COLO668 (cell line): ENCODE measurements at regions not wholly inside any gene's neighbourhood (a gene's known extent, or its start where the extent isn't known, plus 50 kb on each side); places are given as distances from the start of the nearest gene placed in this dataset.
A peak's percentile ranks its signal among the peaks of the same experiment; 100 is the strongest.

Experiments used
- DNase-seq: peaks from one replicate; lab custom pipeline; 2025; ENCODE audit not compliant: unreplicated experiment; lab: John Stamatoyannopoulos, UW

DNA sequence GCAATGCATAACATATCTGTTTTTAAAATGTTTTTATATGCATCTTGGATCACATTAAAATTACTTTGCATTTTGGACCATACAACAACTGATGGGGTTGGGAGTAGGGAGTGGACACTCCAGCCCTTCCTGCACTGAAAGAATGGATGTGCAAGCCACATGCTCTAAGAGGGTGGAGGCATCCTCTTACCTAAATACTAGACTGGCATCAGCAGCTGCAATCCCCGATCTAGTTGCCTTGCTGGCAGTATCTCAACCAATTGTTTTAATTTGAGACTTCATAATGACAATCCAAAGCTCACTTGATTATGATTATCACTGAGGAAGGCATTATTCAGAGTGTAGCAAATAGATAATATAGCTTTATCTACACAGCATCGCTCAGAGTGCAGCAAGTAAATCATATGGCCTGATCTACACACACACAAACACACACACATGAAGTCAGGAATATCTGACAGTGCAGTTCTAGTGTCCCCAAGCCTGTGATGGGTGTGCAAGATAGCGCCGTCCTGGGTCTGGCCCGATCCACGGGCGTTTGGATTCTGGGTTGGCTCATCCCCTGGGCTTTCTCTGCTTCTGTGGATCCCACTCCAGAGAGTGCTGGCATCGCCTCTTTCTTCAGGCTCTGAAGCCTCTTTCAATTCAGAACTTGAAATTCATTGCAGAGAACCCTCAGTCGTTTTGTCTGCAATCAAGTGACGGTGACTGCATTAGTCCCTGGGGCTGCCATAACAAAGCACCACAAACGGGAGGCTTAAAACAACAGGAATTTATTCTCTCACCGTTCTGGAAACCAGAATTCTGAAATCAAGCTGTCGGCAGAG lies 181.3 kb downstream of the ETS2 start:
- no peak for DNase-seq

- no peak for DNase-seq
Measured at GRCh38 chr21:38986406-38986805, 180.7 kb downstream of the ETS2 start.

GRCh38 chr21:38985568-38986378 lies 180.0 kb downstream of the ETS2 start:
- DNase-seq: peak; percentile 88

GRCh38 chr21:38984982-38985567 lies 179.3 kb downstream of the ETS2 start:
- DNase-seq: no peak

GRCh38 chr21:38984568-38984967 lies 178.8 kb downstream of the ETS2 start:
- DNase-seq: no peak

DNA sequence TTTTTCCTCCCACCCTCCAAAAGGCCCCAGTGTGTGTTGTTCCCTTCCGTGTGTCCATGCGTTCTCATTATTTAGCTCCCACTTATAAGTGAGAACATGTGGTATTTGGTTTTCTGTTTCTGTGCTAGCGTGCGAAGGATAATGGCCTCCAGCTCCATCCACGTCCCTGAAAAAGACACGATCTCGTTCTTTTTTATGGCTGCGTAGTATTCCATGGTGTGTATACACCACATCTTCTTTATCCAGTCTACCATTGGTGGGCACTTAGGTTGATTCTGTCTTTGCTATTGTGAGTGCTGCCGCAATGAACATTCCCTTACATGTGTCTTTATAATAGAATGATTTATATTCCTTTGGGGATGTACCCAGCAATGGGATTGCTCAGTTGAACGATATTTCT lies 177.8 kb downstream of the ETS2 start:
- DNase-seq: no peak

GRCh38 chr21:38982804-38983203 lies 177.1 kb downstream of the ETS2 start:
- no peak for DNase-seq

DNA sequence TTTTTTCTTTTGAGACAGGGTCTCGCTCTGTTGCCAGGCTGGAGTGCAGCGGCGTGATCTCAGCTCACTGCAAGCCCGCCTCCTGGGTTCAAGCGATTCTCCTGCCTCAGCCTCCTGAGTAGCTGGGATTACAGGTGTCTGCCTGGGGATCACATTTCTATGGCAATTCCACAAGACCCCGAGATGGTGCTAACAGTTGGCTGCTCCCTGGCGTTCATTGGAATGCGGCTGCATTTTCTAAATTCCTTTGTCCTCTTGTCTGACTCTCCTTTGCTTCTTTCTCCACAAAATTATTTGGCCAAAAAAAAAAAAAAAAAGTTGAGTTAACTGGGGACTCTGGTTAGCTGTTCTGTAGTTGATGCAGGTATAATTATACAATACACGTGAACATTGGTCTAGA lies 176.4 kb downstream of the ETS2 start:
- no peak for DNase-seq

GRCh38 chr21:38980416-38981313 lies 174.9 kb downstream of the ETS2 start:
- DNase-seq: no peak

GRCh38 chr21:38979271-38980121 lies 173.8 kb downstream of the ETS2 start:
- no peak for DNase-seq

DNA sequence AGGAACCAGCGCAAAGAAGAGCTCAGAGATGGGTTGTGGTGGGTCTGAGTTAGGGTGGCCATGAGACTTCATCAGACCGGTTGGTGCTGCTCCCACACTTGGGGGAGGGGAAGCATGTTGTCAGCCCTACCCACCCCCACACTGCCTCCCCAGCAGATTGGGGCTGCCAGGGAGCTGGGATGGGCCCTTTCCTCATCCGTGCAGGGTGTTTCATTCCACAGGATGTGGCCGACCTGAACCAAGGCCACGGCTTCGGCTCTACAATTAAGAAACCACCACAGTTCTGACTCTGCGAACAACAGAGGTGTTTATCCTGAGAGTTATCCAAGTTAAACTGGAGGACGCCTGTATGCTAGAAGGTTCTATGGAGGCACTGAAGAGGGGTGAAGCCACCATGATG lies 171.2 kb downstream of the ETS2 start:
- no peak for DNase-seq

DNA sequence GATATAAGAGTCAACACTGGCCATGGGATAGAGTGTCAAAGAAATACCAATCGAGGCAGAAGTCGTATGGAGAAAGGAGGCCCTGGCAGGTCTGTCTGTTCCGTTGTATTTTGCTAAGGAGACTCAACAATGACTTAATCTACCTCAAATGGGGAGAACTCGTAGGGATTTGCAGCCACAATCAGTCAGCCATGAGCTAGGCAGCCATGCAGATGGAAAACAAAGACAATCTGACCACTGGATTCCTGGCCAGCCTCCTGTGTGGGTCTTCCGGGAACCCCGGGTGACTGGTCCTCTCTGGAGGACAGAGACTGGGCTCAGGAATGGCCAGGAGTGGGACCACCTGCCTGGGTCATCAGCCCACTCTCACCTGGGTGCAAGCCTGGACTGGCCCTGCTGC lies 167.8 kb downstream of the ETS2 start:
- no peak for DNase-seq

DNA sequence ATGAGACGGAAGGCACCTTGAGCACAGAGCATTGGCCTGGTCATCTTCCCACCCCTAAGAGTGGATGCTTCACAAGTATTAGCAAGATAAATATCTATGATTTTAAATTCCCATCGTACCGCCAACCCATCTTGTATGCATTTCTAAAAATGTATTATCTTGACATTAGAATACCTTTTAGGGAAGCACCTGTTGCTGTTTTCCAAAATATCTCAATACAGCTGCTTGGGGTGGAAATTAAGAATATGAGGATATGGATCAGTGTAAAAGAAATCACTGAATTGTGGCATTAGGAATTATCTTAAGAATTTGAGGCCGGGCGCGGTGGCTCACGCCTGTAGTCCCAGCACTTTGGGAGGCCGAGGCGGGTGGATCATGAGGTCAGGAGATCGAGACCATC lies 166.3 kb downstream of the ETS2 start:
- no peak for DNase-seq

- no peak for DNase-seq
Measured at GRCh38 chr21:38970765-38971164, 165.0 kb downstream of the ETS2 start.

DNA sequence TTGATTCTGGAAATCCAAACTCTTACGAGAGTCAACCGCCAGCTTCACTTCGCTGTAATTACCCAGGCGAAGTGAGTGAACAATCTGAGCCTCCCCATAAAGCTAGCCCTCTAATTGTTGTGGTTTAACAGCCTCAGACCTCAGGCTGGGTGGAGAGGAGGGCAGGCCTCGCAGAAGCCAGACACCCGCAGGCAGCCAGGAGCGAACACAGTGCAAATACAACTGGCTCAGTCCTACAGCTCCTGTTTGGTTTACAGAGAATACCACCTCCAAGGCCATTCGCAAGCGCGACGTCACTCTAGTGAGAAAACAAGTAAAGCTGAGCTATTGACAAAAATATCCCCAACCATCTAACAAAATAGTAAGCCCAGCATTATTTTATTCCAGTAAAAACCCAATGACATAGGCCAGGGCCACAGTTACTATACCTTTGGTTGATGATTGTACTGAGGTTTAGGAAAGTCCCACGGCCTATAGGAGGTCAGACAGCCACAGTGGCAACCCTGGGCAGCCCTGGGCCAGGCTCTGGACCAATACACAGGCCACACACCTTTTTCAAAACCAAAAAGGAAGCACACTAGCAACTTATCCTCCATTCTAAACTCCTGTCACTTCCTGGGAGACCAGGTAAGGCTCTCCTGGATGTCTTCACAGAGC lies 163.3 kb downstream of the ETS2 start:
- DNase-seq: no peak

- peak; percentile 97 for DNase-seq
Measured at GRCh38 chr21:38965910-38966504, 160.3 kb downstream of the ETS2 start.

GRCh38 chr21:38965241-38965640 lies 159.5 kb downstream of the ETS2 start:
- DNase-seq: peak; percentile 55

- DNase-seq: no peak
Measured at GRCh38 chr21:38963006-38963405, 157.3 kb downstream of the ETS2 start.

GRCh38 chr21:38960251-38960650 lies 154.5 kb downstream of the ETS2 start:
- no peak for DNase-seq
